Liver (tissue), 8 donors: ENCODE measurements at regions not wholly inside any gene's neighbourhood (a gene's known extent, or its start where the extent isn't known, plus 50 kb on each side); places are given as distances from the start of the nearest gene placed in this dataset.

ENCODE experiments used
- DNase-seq: peaks from one replicate; pipeline ENCODE4 v3.0.0-alpha.2; 2017; ENCODE audit warnings: low spot score
- H3K27ac ChIP-seq, 2 donors: one replicate each; pipeline ENCODE4 v1.7.0; 2013; ENCODE audit warnings: inconsistent platforms in 2 of 2, low read length in 2 of 2, control low read depth in 1 of 2, low read depth in 1 of 2, mild to moderate bottlenecking in 1 of 2
- H3K27me3 ChIP-seq, 4 donors: one replicate each; pipeline versions ENCODE4 v1.6.1 to v1.7.0; 2013; ENCODE audit warnings: low read length in 3 of 4, inconsistent platforms in 1 of 4, mild to moderate bottlenecking in 1 of 4, moderate library complexity in 1 of 4; ENCODE audit not compliant: control insufficient read depth in 4 of 4, insufficient read depth in 4 of 4
- H3K36me3 ChIP-seq, 4 donors: one replicate each; pipeline versions ENCODE4 v1.6.1 to v1.7.0; 2013; ENCODE audit warnings: low read length in 3 of 4, mild to moderate bottlenecking in 3 of 4, low read depth in 1 of 4, moderate library complexity in 1 of 4; ENCODE audit not compliant: control insufficient read depth in 4 of 4, insufficient read depth in 3 of 4
- H3K4me1 ChIP-seq, 4 donors: one replicate each; pipeline versions ENCODE4 v1.6.1 to v1.7.0; 2013; ENCODE audit warnings: low read length in 3 of 4, mild to moderate bottlenecking in 3 of 4, moderate library complexity in 1 of 4; ENCODE audit not compliant: control insufficient read depth in 4 of 4, insufficient read depth in 4 of 4
- H3K4me3 ChIP-seq, 3 donors: one replicate each; pipeline versions ENCODE4 v1.6.1 to v1.7.0; 2013; ENCODE audit warnings: low read length in 3 of 3, control low read depth in 1 of 3, low read depth in 1 of 3, mild to moderate bottlenecking in 1 of 3
- H3K9ac ChIP-seq, 2 donors: one replicate each; pipeline ENCODE4 v1.7.0; 2013; ENCODE audit warnings: low read length in 2 of 2, mild to moderate bottlenecking in 2 of 2, moderate library complexity in 2 of 2, control low read depth in 1 of 2, low read depth in 1 of 2
- H3K9me3 ChIP-seq, 4 donors: one replicate each; pipeline versions ENCODE4 v1.6.1 to v1.7.0; 2013; ENCODE audit warnings: low read length in 3 of 4; ENCODE audit not compliant: control insufficient read depth in 4 of 4
- ATF3 ChIP-seq: IDR thresholded peaks from 2 replicates; pipeline ENCODE4 v1.6.1; 2016; ENCODE audit warnings: antibody characterized with exemption
- CTCF ChIP-seq: fragments of 150-350 bp; IDR thresholded peaks from 2 replicates; pipeline ENCODE4 v1.5.1; 2017; ENCODE audit warnings: improper control_type of control experiment, low read depth, low read length; ENCODE audit not compliant: missing input control
- EGR1 ChIP-seq, 2 donors: IDR thresholded peaks; 2 replicates each; pipeline ENCODE4 v1.6.1; 2016 to 2018; ENCODE audit warnings: antibody characterized with exemption in 2 of 2, low read depth in 2 of 2
- FOXA1 ChIP-seq: IDR thresholded peaks from 2 replicates; pipeline ENCODE4 v1.6.1; 2016; ENCODE audit warnings: antibody characterized with exemption
- FOXA2 ChIP-seq: IDR thresholded peaks from 2 replicates; pipeline ENCODE4 v1.6.1; 2016; ENCODE audit warnings: antibody characterized with exemption
- GABPA ChIP-seq, 2 donors: IDR thresholded peaks in 1 of 2; conservative IDR thresholded peaks in 1 of 2; 2 replicates each; pipeline ENCODE4 v1.6.1; 2016; ENCODE audit warnings: antibody characterized with exemption in 2 of 2, mild to moderate bottlenecking in 1 of 2, moderate library complexity in 1 of 2
- HNF4A ChIP-seq, 2 donors: conservative IDR thresholded peaks; 2 replicates each; pipeline ENCODE4 v1.6.1; 2016; ENCODE audit warnings: antibody characterized with exemption in 2 of 2, mild to moderate bottlenecking in 2 of 2
- HNF4G ChIP-seq: IDR thresholded peaks from 2 replicates; pipeline ENCODE4 v1.6.1; 2016; ENCODE audit warnings: antibody characterized with exemption
- JUND ChIP-seq, 2 donors: IDR thresholded peaks; 2 replicates each; pipeline ENCODE4 v1.6.1; 2016; ENCODE audit warnings: antibody characterized with exemption in 2 of 2
- MAX ChIP-seq: IDR thresholded peaks from 2 replicates; pipeline ENCODE4 v1.6.1; 2016; ENCODE audit warnings: antibody characterized with exemption
- NR2F2 ChIP-seq: IDR thresholded peaks from 2 replicates; pipeline ENCODE4 v1.6.1; 2016; ENCODE audit warnings: antibody characterized with exemption
- RAD21 ChIP-seq, 2 donors: IDR thresholded peaks; 2 replicates each; pipeline ENCODE4 v1.6.1; 2016; ENCODE audit warnings: antibody characterized with exemption in 2 of 2, mild to moderate bottlenecking in 2 of 2
- REST ChIP-seq: IDR thresholded peaks from 2 replicates; pipeline ENCODE4 v1.6.1; 2016; ENCODE audit warnings: antibody characterized with exemption, mild to moderate bottlenecking
- RXRA ChIP-seq, 2 donors: IDR thresholded peaks; 2 replicates each; pipeline ENCODE4 v1.6.1; 2017 to 2018; ENCODE audit warnings: antibody characterized with exemption in 2 of 2, mild to moderate bottlenecking in 1 of 2
- SP1 ChIP-seq: IDR thresholded peaks from 2 replicates; pipeline ENCODE4 v1.6.1; 2018; ENCODE audit warnings: antibody characterized with exemption, mild to moderate bottlenecking
- TAF1 ChIP-seq: conservative IDR thresholded peaks from 2 replicates; pipeline ENCODE4 v1.6.1; 2016; ENCODE audit warnings: antibody characterized with exemption, mild to moderate bottlenecking
- YY1 ChIP-seq: IDR thresholded peaks from 2 replicates; pipeline ENCODE4 v1.6.1; 2016; ENCODE audit warnings: antibody characterized with exemption, mild to moderate bottlenecking
- ZBTB33 ChIP-seq: IDR thresholded peaks from 2 replicates; pipeline ENCODE4 v1.6.1; 2016; ENCODE audit warnings: antibody characterized with exemption
- WGBS: extraction: QIAGEN DNeasy Blood & Tissue Kit; methylation state at CpG from one replicate; pipeline ENCODE4 v1.1.7; 2013; 5-methylcytosine and 5-hydroxymethylcytosine counted together
- donor health status: healthy.
- donor health status: healthy.
- donor health status: healthy.
- donor health status: healthy.
- donor health status: healthy.

DNA sequence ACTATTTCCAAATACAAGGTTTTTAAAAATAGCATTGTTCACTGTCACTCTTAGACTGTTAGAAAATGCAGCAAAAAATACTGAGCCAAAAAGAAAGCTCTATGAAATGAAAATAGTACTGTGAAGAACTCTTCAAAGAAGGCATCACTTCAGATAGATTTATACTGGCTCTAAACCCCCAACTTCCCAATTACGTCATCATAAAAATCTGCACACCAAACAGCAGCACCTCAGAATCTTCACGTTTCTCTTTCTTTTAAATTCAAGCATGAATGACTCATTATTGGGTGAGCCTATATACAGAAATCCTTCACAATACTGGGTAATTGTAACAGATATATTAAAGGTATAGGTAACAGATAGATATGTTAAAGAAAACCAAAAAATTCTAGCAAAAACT is 208.4 kb upstream of the HTR1E start (continued):
- TF ChIP-seq REST = no peak

- DNase-seq = no peak
- no peak overlapping the region for H3K9ac ChIP-seq
- WGBS = 83% methylated on average over 4 of the region's 4 CpGs
- no peak for TF ChIP-seq YY1
- no peak for TF ChIP-seq HNF4G
- TF ChIP-seq REST = no peak
- no peak for TF ChIP-seq SP1
- no peak for TF ChIP-seq FOXA2
- TF ChIP-seq GABPA (IDR thresholded peaks at IDR 0.05 in 1 of 2, conservative IDR thresholded peaks at IDR 0.05 in 1 of 2) = no peak
- TF ChIP-seq CTCF = no peak
- no peak for TF ChIP-seq TAF1
- no peak for TF ChIP-seq ZBTB33
- no peak for TF ChIP-seq JUND (IDR thresholded peaks at IDR 0.05)
- TF ChIP-seq EGR1 (IDR thresholded peaks at IDR 0.05; ENCODE audit: low read depth in 2 of 2) = no peak
- no peak for TF ChIP-seq RXRA (IDR thresholded peaks at IDR 0.05)
- no peak for TF ChIP-seq MAX
- no peak for TF ChIP-seq NR2F2
- no peak for TF ChIP-seq ATF3
- TF ChIP-seq RAD21 (IDR thresholded peaks at IDR 0.05) = no peak
- TF ChIP-seq HNF4A (conservative IDR thresholded peaks at IDR 0.05) = no peak
- TF ChIP-seq FOXA1 = no peak
- no peaks in the 10 kb centered on the region for H3K27me3 ChIP-seq
- no peak overlapping the region for H3K4me3 ChIP-seq
- H3K36me3 ChIP-seq = no peaks in the 10 kb centered on the region
- H3K4me1 ChIP-seq = no peaks in the 10 kb centered on the region
- no peak overlapping the region for H3K27ac ChIP-seq
- H3K9me3 ChIP-seq = peaks cover 0 to 9% (median 1%) of the 10 kb centered on the region in 4 donors
Observed at GRCh38 chr6:86724695-86725094, 212.6 kb upstream of the HTR1E start.
